ENCODE measurements at regions not wholly inside any gene's neighbourhood (a gene's known extent, or its start where the extent isn't known, plus 50 kb on each side); places are given as distances from the start of the nearest gene placed in this dataset.
A peak's percentile ranks its signal among the peaks of the same experiment; 100 is the strongest.
"Not testable (repeated sequence)": the region's sequence is repeated elsewhere in the genome, so short reads cannot be mapped to it uniquely, and the experiment has no call there.

DNA sequence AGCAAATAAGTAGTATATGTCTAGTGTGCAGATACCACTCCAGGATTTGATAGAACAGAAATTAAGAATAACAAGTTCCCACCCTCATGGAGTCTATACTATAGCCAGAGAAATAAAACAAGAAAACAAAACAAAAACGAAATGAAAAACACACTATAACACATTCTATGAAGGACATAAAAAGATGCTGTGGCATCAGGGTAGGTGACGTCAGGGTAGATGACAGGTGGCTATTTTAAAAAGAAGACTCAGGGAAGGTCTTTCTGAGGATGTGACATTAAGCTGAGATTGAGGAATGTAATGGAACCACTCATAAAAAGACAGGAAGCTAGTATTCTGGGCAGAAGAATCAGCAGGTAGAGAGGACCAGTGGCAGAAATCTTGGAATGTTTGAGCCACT, 469.6 kb downstream of the RAP2B start:
- Histone ChIP-seq H3K9me3 (no peaks in the 10 kb centered on the region), H3K27ac (ENCODE audit: low read length) (no peak overlapping the region), H3K4me3 (ENCODE audit: control insufficient read depth in 1 of 2, extremely low read depth in 1 of 2, low read length in 1 of 2) (no peak overlapping the region), H3K27me3 (replicated peaks in 1 of 2; ENCODE audit: control insufficient read depth in 2 of 2, extremely low read depth in 1 of 2, insufficient read depth in 2 of 2, low read length in 1 of 2) (no peaks in the 10 kb centered on the region), H3K36me3 (ENCODE audit: control insufficient read depth in 2 of 2, extremely low read depth in 1 of 2, insufficient read depth in 1 of 2, low read length in 1 of 2) (no peaks in the 10 kb centered on the region), H3K4me1 (ENCODE audit: control insufficient read depth in 1 of 2, extremely low read depth in 1 of 2, insufficient read depth in 2 of 2, low read length in 2 of 2) (peaks cover 4 to 20% of the 10 kb centered on the region in 2 experiments)
- H3K4me1 Mint-ChIP-seq: peaks cover 32 to 41% (median 35%) of the 10 kb centered on the region in 3 donors
- H3K36me3 Mint-ChIP-seq: no peaks in the 10 kb centered on the region
- no peak overlapping the region for H3K4me3 Mint-ChIP-seq
- CTCF ChIA-PET: no interaction called here
- H3K27me3 Mint-ChIP-seq: no peaks in the 10 kb centered on the region
- no peaks in the 10 kb centered on the region for H3K9me3 Mint-ChIP-seq
- POLR2A ChIA-PET: no interaction called here
- no peak for ATAC-seq (replicated peaks in 1 of 4)
- no peak for DNase-seq
- no peak overlapping the region for H3K27ac Mint-ChIP-seq
- WGBS (ENCODE audit: insufficient coverage): 89% methylated on average over 1 of the region's 2 CpGs

DNA sequence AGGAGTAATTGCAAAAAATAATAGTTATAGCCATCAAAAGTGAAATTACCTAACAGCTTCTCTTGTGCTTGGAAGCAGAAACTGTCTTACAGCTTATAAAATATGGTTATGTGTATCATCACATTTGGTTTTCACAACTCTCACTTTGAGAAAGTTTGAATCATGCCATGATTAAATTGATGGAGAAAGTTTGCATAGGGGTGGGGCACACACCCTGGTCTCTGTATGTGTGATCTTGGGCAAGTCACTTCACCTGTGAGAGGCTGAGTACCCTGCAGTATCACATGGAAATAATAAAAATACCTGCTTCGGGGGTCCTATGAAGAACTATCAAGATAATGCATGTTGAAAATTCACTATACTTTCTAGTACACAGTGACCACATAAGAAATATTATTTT, 471.4 kb downstream of the RAP2B start:
- ChIA-PET POLR2A (no interaction called here), CTCF (no interaction called here)
- no peak overlapping the region for H3K4me3 Mint-ChIP-seq
- Histone ChIP-seq H3K27ac (ENCODE audit: low read length) (no peak overlapping the region), H3K36me3 (ENCODE audit: control insufficient read depth in 2 of 2, extremely low read depth in 1 of 2, insufficient read depth in 1 of 2, low read length in 1 of 2) (no peaks in the 10 kb centered on the region), H3K4me1 (ENCODE audit: control insufficient read depth in 1 of 2, extremely low read depth in 1 of 2, insufficient read depth in 2 of 2, low read length in 2 of 2) (peaks cover 4 to 9% of the 10 kb centered on the region in 2 experiments), H3K4me3 (ENCODE audit: control insufficient read depth in 1 of 2, extremely low read depth in 1 of 2, low read length in 1 of 2) (no peak overlapping the region), H3K9me3 (no peaks in the 10 kb centered on the region), H3K27me3 (replicated peaks in 1 of 2; ENCODE audit: control insufficient read depth in 2 of 2, extremely low read depth in 1 of 2, insufficient read depth in 2 of 2, low read length in 1 of 2) (no peaks in the 10 kb centered on the region)
- WGBS (ENCODE audit: insufficient coverage): no CpG with 5 or more reads among the region's 1 CpG
- H3K9me3 Mint-ChIP-seq: no peaks in the 10 kb centered on the region
- H3K4me1 Mint-ChIP-seq: peaks cover 23 to 31% (median 27%) of the 10 kb centered on the region in 3 donors
- H3K27ac Mint-ChIP-seq: no peak overlapping the region
- DNase-seq (no peak), ATAC-seq (replicated peaks in 1 of 4) (no peak)
- H3K36me3 Mint-ChIP-seq: no peaks in the 10 kb centered on the region
- no peaks in the 10 kb centered on the region for H3K27me3 Mint-ChIP-seq

DNA sequence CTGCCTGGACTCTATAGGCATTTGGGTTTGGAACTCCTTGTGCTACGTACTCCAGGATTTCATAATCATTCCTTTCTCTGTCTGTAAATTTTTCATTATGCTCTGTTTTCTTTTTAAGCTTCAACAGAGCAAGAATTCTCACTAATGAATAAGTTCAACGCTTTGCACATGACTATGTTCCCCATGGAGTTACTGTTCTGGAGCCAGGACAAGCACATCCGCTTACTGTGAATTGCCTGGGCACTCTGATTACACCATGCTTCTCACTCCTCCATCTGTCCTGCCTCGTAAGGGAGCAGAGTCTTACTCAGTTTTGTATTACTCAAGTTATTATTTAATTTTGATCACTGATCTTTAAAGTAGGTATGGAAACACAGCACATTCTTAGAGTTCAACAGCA, 472.7 kb downstream of the RAP2B start:
- ChIA-PET CTCF (no interaction called here), POLR2A (no interaction called here)
- Mint-ChIP-seq H3K4me1 (peaks cover 16 to 21% (median 17%) of the 10 kb centered on the region in 3 donors), H3K9me3 (no peaks in the 10 kb centered on the region), H3K4me3 (no peak overlapping the region), H3K36me3 (no peaks in the 10 kb centered on the region), H3K27ac (no peak overlapping the region), H3K27me3 (no peaks in the 10 kb centered on the region)
- H3K9me3 ChIP-seq: no peaks in the 10 kb centered on the region
- no peaks in the 10 kb centered on the region for H3K27me3 ChIP-seq (replicated peaks in 1 of 2; ENCODE audit: control insufficient read depth in 2 of 2, extremely low read depth in 1 of 2, insufficient read depth in 2 of 2, low read length in 1 of 2)
- no CpG with 5 or more reads among the region's 4 CpGs for WGBS (ENCODE audit: insufficient coverage)
- no peak overlapping the region for H3K4me3 ChIP-seq (ENCODE audit: control insufficient read depth in 1 of 2, extremely low read depth in 1 of 2, low read length in 1 of 2)
- DNase-seq (no peak), ATAC-seq (replicated peaks in 1 of 4) (no peak)
- H3K27ac ChIP-seq (ENCODE audit: low read length): no peak overlapping the region
- no peaks in the 10 kb centered on the region for H3K36me3 ChIP-seq (ENCODE audit: control insufficient read depth in 2 of 2, extremely low read depth in 1 of 2, insufficient read depth in 1 of 2, low read length in 1 of 2)
- H3K4me1 ChIP-seq (ENCODE audit: control insufficient read depth in 1 of 2, extremely low read depth in 1 of 2, insufficient read depth in 2 of 2, low read length in 2 of 2): peaks cover 4 to 6% of the 10 kb centered on the region in 2 experiments

DNA sequence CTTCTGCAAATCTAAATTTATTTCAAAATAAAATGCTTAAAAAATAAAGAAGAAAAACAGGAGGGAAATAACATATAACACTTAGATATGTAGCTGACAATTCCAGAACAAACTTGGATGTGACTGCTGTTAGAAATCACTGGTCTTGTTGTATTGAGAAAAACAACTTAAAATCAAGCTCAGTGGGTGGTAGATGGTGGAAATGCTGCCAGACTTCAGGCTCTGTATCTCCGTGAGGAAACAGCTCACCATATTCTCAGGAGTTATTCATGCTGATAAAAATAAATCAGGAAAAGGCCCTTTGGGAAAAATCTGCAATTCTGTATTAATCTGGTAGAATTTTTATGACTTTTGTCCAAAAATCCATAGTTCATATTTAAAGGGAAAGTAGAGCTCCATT, 477.6 kb downstream of the RAP2B start:
- Mint-ChIP-seq H3K36me3 (no peaks in the 10 kb centered on the region), H3K4me3 (no peak overlapping the region), H3K4me1 (peaks cover 42 to 52% (median 45%) of the 10 kb centered on the region in 3 donors), H3K27ac (no peak overlapping the region), H3K27me3 (no peaks in the 10 kb centered on the region), H3K9me3 (no peaks in the 10 kb centered on the region)
- Histone ChIP-seq H3K27me3 (replicated peaks in 1 of 2; ENCODE audit: control insufficient read depth in 2 of 2, extremely low read depth in 1 of 2, insufficient read depth in 2 of 2, low read length in 1 of 2) (no peaks in the 10 kb centered on the region), H3K9me3 (no peaks in the 10 kb centered on the region), H3K36me3 (ENCODE audit: control insufficient read depth in 2 of 2, extremely low read depth in 1 of 2, insufficient read depth in 1 of 2, low read length in 1 of 2) (no peaks in the 10 kb centered on the region), H3K4me1 (ENCODE audit: control insufficient read depth in 1 of 2, extremely low read depth in 1 of 2, insufficient read depth in 2 of 2, low read length in 2 of 2) (peaks cover 6 to 14% of the 10 kb centered on the region in 2 experiments), H3K4me3 (ENCODE audit: control insufficient read depth in 1 of 2, extremely low read depth in 1 of 2, low read length in 1 of 2) (no peak overlapping the region), H3K27ac (ENCODE audit: low read length) (no peak overlapping the region)
- WGBS (ENCODE audit: insufficient coverage): no CpG with 5 or more reads among the region's 1 CpG
- ChIA-PET POLR2A (no interaction called here), CTCF (interaction anchor here in 1 of 2 donors (0.8 kb wide), 1 partner anchor 17 kb away, joined by 3 read pairs; no protein-coding TSS in a partner anchor)
- ATAC-seq (replicated peaks in 1 of 4): no peak
- DNase-seq: no peak

DNA sequence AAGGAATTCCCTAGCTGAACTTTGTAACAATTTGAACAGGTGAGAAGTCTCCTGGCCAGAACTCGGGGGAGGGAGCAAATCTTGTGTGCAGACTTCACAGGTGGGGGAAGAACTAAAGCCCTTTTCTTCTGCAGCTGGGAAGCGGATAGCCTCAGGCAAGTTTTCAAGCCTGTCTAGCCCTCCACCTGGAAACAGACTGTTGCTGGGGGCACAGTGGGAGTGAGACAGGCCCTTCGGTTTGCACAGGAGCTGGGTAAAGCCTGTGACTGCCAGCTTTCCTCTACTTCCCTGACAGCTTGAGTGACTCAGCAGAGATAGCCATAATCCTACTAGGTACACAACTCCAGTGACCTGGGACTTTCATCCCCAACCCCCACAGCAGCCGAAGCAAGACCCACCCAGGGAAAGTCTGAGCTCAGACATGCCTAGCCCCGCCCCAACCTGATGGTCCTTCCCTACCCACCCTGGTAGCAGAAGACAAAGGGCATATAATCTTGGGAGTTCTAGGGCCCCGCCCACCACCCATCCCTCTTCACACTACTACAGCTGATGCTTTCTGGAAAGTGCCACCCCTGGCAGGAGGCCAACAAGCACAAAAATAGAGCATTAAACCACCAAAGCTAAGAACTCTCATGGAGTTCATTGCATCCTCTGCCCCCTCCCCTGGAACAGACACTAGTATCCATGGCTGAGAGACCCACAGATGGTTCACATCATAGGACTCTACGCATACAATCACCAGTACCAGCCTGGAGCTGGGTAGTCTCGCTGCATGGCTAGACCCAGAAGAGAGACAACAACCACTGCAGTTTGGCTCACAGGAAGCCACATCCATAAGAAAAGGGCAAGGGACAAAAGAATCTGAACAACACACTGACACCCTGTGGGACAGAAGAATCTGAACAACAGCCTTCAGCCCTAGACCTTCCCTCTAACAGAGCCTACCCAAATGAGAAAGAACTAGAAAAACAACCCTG, 479.0 kb downstream of the RAP2B start:
- POLR2A ChIA-PET: no interaction called here
- DNase-seq (no peak), ATAC-seq (replicated peaks in 1 of 4) (no peak)
- H3K9me3 Mint-ChIP-seq: no peaks in the 10 kb centered on the region
- peak overlapping the region; percentile 19 to 65 for H3K27ac Mint-ChIP-seq
- Histone ChIP-seq H3K27me3 (replicated peaks in 1 of 2; ENCODE audit: control insufficient read depth in 2 of 2, extremely low read depth in 1 of 2, insufficient read depth in 2 of 2, low read length in 1 of 2) (no peaks in the 10 kb centered on the region), H3K4me1 (ENCODE audit: control insufficient read depth in 1 of 2, extremely low read depth in 1 of 2, insufficient read depth in 2 of 2, low read length in 2 of 2) (peaks cover 6 to 14% of the 10 kb centered on the region in 2 experiments), H3K9me3 (no peaks in the 10 kb centered on the region), H3K36me3 (ENCODE audit: control insufficient read depth in 2 of 2, extremely low read depth in 1 of 2, insufficient read depth in 1 of 2, low read length in 1 of 2) (no peaks in the 10 kb centered on the region), H3K27ac (ENCODE audit: low read length) (no peak overlapping the region), H3K4me3 (ENCODE audit: control insufficient read depth in 1 of 2, extremely low read depth in 1 of 2, low read length in 1 of 2) (no peak overlapping the region)
- H3K27me3 Mint-ChIP-seq: no peaks in the 10 kb centered on the region
- CTCF ChIA-PET: no interaction called here
- 97% methylated on average over 5 of the region's 8 CpGs for WGBS (ENCODE audit: insufficient coverage)
- H3K4me3 Mint-ChIP-seq: peak overlapping the region in 1 of 3 donors; percentile 3
- no peaks in the 10 kb centered on the region for H3K36me3 Mint-ChIP-seq
- H3K4me1 Mint-ChIP-seq: peaks cover 46 to 49% (median 48%) of the 10 kb centered on the region in 3 donors

DNA sequence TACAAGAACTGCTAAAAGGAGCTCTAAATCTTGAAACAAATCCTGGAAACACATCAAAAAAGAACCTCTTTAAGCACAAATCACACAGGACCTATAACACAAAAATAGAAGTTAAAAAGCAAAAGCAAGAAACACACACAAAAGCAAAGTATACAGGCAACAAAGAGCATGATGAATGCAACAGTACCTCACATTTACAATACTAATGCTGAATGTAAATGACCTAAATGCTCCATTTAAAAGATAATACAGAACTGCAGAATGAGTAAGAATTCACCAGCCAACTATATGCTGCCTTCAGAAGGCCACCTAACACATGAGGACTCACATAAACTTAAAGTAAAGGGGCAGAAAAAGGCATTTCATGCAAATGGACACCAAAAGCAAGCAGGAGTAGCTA, 478.6 kb upstream of the ARHGEF26 start:
- CTCF ChIA-PET, DNase-seq: not testable (repeated sequence)
- peaks cover 46 to 49% (median 48%) of the 10 kb centered on the region in 3 donors for H3K4me1 Mint-ChIP-seq

More for the DNA sequence above, 478.6 kb upstream of the ARHGEF26 start:
- peaks cover 6 to 14% of the 10 kb centered on the region in 2 experiments for H3K4me1 ChIP-seq (ENCODE audit: control insufficient read depth in 1 of 2, extremely low read depth in 1 of 2, insufficient read depth in 2 of 2, low read length in 2 of 2)
- H3K4me3 ChIP-seq (ENCODE audit: control insufficient read depth in 1 of 2, extremely low read depth in 1 of 2, low read length in 1 of 2); ATAC-seq (replicated peaks in 1 of 4); H3K27me3 ChIP-seq (replicated peaks in 1 of 2; ENCODE audit: control insufficient read depth in 2 of 2, extremely low read depth in 1 of 2, insufficient read depth in 2 of 2, low read length in 1 of 2); H3K36me3 ChIP-seq (ENCODE audit: control insufficient read depth in 2 of 2, extremely low read depth in 1 of 2, insufficient read depth in 1 of 2, low read length in 1 of 2); H3K36me3 Mint-ChIP-seq; H3K9me3 Mint-ChIP-seq; H3K27ac ChIP-seq (ENCODE audit: low read length); H3K9me3 ChIP-seq; H3K27me3 Mint-ChIP-seq: not testable (repeated sequence)
- Mint-ChIP-seq H3K4me3 (peak overlapping the region in 1 of 3 donors; percentile 30), H3K27ac (peak overlapping the region; percentile 77 to 86)
- POLR2A ChIA-PET: interaction anchor here in 1 of 2 donors (0.6 kb wide), 1 partner anchor 30 kb away, joined by 3 read pairs; no protein-coding TSS in a partner anchor

All from T-cell (primary cell).